SK-N-SH (cell line): ENCODE measurements at regions not wholly inside any gene's neighbourhood (a gene's known extent, or its start where the extent isn't known, plus 50 kb on each side); places are given as distances from the start of the nearest gene placed in this dataset.

Experiments
- CTCF ChIA-PET: fragments of 300-600, 350-600 bp; formaldehyde crosslinking; extraction: SDS; loops from one replicate; lab custom pipeline; 2021; lab: Yijun Ruan, JAX
- POLR2A ChIA-PET: fragments of 350-600 bp; sonication (Branson Sonifier 250); formaldehyde crosslinking; extraction: SDS; loops from one replicate; lab custom pipeline; 2020; ENCODE audit warnings: antibody characterized with exemption, inconsistent platforms; lab: Yijun Ruan, JAX
- DNase-seq: peaks from one replicate; pipeline ENCODE4 v3.0.0; 2012
- H2AFZ ChIP-seq: fragments of 200-600 bp; sonication (generic); 2 replicates; pipeline ENCODE4 v1.8.1; 2016; ENCODE audit warnings: antibody characterized with exemption, mild to moderate bottlenecking, low read depth
- H3F3A ChIP-seq: fragments of 200-600 bp; sonication (generic); replicated peaks from 2 replicates; pipeline ENCODE3; 2016; ENCODE audit warnings: antibody characterized with exemption, mild to moderate bottlenecking; ENCODE audit not compliant: insufficient read depth
- H3K27ac ChIP-seq, 2 experiments: fragments of 200-500 bp in 1 of 2; fragments of 200-600 bp in 1 of 2; sonication (Bioruptor generic) in 1 of 2; sonication (generic), shearing (Covaris generic) in 1 of 2; 2 replicates each; pipeline versions ENCODE4 v1.5.1 to v1.6.1; 2014 to 2016; ENCODE audit warnings: low read depth in 2 of 2, inconsistent platforms in 1 of 2, low read length in 1 of 2, mild to moderate bottlenecking in 1 of 2, mixed read lengths in 1 of 2
- H3K27me3 ChIP-seq: fragments of 200-600 bp; sonication (generic), shearing (Covaris generic); 2 replicates; pipeline ENCODE4 v1.6.1; 2016; ENCODE audit warnings: mixed run types; ENCODE audit not compliant: insufficient read depth
- H3K36me3 ChIP-seq, 2 experiments: fragments of 200-500 bp in 1 of 2; fragments of 200-600 bp in 1 of 2; sonication (Bioruptor generic) in 1 of 2; sonication (generic) in 1 of 2; replicated peaks in 1 of 2; 2 replicates each; pipeline versions ENCODE3 to v1.5.1; 2014 to 2016; ENCODE audit warnings: low read length in 1 of 2, mild to moderate bottlenecking in 1 of 2; ENCODE audit not compliant: insufficient read depth in 2 of 2, control insufficient read depth in 1 of 2
- H3K4me1 ChIP-seq, 2 experiments: fragments of 200-500 bp in 1 of 2; fragments of 200-600 bp in 1 of 2; sonication (Bioruptor generic) in 1 of 2; sonication (generic), shearing (Covaris generic) in 1 of 2; 2 replicates each; pipeline versions ENCODE4 v1.5.1 to v1.6.1; 2014 to 2016; ENCODE audit warnings: low read depth in 1 of 2, low read length in 1 of 2, mixed run types in 1 of 2; ENCODE audit not compliant: insufficient read depth in 2 of 2, control insufficient read depth in 1 of 2
- H3K4me2 ChIP-seq: fragments of 200-600 bp; sonication (generic), shearing (Covaris generic); 2 replicates; pipeline ENCODE4 v1.6.1; 2017; ENCODE audit warnings: mixed run types
- H3K4me3 ChIP-seq, 2 experiments: fragments of 200-500 bp in 1 of 2; fragments of 200-600 bp in 1 of 2; sonication (Bioruptor generic) in 1 of 2; sonication (generic), shearing (Covaris generic) in 1 of 2; 2 replicates each; pipeline versions ENCODE4 v1.5.1 to v1.8.1; 2014 to 2016; ENCODE audit warnings: low read depth in 2 of 2, inconsistent platforms in 1 of 2, low read length in 1 of 2, mild to moderate bottlenecking in 1 of 2, mixed read lengths in 1 of 2, moderate library complexity in 1 of 2
- H3K79me2 ChIP-seq: fragments of 200-600 bp; sonication (generic); 2 replicates; pipeline ENCODE4 v1.8.1; 2017; ENCODE audit warnings: mild to moderate bottlenecking; ENCODE audit not compliant: insufficient read depth
- H3K9ac ChIP-seq: fragments of 200-600 bp; sonication (generic); 2 replicates; pipeline ENCODE4 v1.6.1; 2017; ENCODE audit warnings: mixed run types
- H3K9me2 ChIP-seq: fragments of 200-600 bp; sonication (generic); 2 replicates; pipeline ENCODE4 v1.6.1; 2017; ENCODE audit warnings: mixed run types
- H3K9me3 ChIP-seq: fragments of 200-600 bp; sonication (generic); 2 replicates; pipeline ENCODE4 v1.6.1; 2017; ENCODE audit warnings: mixed run types, mild to moderate bottlenecking, moderate library complexity
- H4K20me1 ChIP-seq: fragments of 200-600 bp; sonication (generic); 2 replicates; pipeline ENCODE4 v1.6.1; 2017; ENCODE audit warnings: mild to moderate bottlenecking, mixed run types; ENCODE audit not compliant: insufficient read depth
- CTCF ChIP-seq: fragments of 200-600 bp; sonication (generic); IDR thresholded peaks from 2 replicates; pipeline ENCODE4 v1.6.1; 2017; ENCODE audit warnings: antibody characterized with exemption, mild to moderate bottlenecking, moderate library complexity
- ELF1 ChIP-seq: IDR thresholded peaks from 2 replicates; pipeline ENCODE4 v1.4.0; 2012
- EP300 ChIP-seq, 2 experiments: IDR thresholded peaks; 2 replicates each; pipeline versions ENCODE4 v1.4.0 to v1.6.1; 2012; ENCODE audit warnings: borderline replicate concordance in 1 of 2, low read depth in 1 of 2, low read length in 1 of 2
- EZH2phosphoT487 ChIP-seq: fragments of 200-600 bp; sonication (generic); IDR thresholded peaks from 2 replicates; pipeline ENCODE4 v1.6.1; 2017; ENCODE audit warnings: low read depth, mixed run types, mild to moderate bottlenecking, antibody characterized with exemption, moderate library complexity, borderline replicate concordance
- FOXM1 ChIP-seq: IDR thresholded peaks from 2 replicates; pipeline ENCODE4 v1.4.0; 2012; ENCODE audit warnings: low read depth, mild to moderate bottlenecking
- GATA2 ChIP-seq: sonication (generic); formaldehyde crosslinking; IDR thresholded peaks from 2 replicates; pipeline ENCODE4 v1.5.0; 2020; ENCODE audit warnings: mild to moderate bottlenecking, missing genetic modification reagents
- IRF3 ChIP-seq: fragments of 150-350 bp; IDR thresholded peaks from 2 replicates; pipeline ENCODE4 v1.6.1; 2016; ENCODE audit warnings: mild to moderate bottlenecking, low read depth, low read length
- MAX ChIP-seq: IDR thresholded peaks from 2 replicates; pipeline ENCODE4 v1.4.0; 2012; ENCODE audit warnings: low read depth
- NFIC ChIP-seq: IDR thresholded peaks from 2 replicates; pipeline ENCODE4 v1.4.0; 2012; ENCODE audit warnings: borderline replicate concordance
- NRF1 ChIP-seq: IDR thresholded peaks from 2 replicates; pipeline ENCODE4 v1.6.1; 2012; ENCODE audit warnings: low read depth, mild to moderate bottlenecking, low read length
- RAD21 ChIP-seq: IDR thresholded peaks from 2 replicates; pipeline ENCODE4 v1.6.1; 2012; ENCODE audit warnings: mild to moderate bottlenecking, low read length
- RXRA ChIP-seq: IDR thresholded peaks from 2 replicates; pipeline ENCODE4 v1.4.0; 2012; ENCODE audit warnings: low read depth, mild to moderate bottlenecking, borderline replicate concordance
- SIN3A ChIP-seq: IDR thresholded peaks from 2 replicates; pipeline ENCODE4 v1.6.1; 2012; ENCODE audit warnings: low read depth, mild to moderate bottlenecking, low read length, moderate library complexity, borderline replicate concordance
- TCF12 ChIP-seq: IDR thresholded peaks from 2 replicates; pipeline ENCODE4 v1.4.0; 2012
- TEAD4 ChIP-seq: IDR thresholded peaks from 2 replicates; pipeline ENCODE4 v1.4.0; 2012; ENCODE audit warnings: mild to moderate bottlenecking, borderline replicate concordance; ENCODE audit not compliant: insufficient read depth
- USF2 ChIP-seq: fragments of 150-350 bp; IDR thresholded peaks from 2 replicates; pipeline ENCODE4 v1.6.1; 2017; ENCODE audit warnings: antibody characterized with exemption, low read length, low read depth, borderline replicate concordance
- WGBS: methylation state at CpG from one replicate; pipeline ENCODE4 v1.1.6; 2017; ENCODE audit warnings: low lambda C conversion rate; 5-methylcytosine and 5-hydroxymethylcytosine counted together
- TF ChIP-seq, protein P1 (sequence below): IDR thresholded peaks from 2 replicates; pipeline ENCODE4 v1.6.1; 2012; ENCODE audit warnings: mild to moderate bottlenecking, low read depth, low read length, moderate library complexity

DNA sequence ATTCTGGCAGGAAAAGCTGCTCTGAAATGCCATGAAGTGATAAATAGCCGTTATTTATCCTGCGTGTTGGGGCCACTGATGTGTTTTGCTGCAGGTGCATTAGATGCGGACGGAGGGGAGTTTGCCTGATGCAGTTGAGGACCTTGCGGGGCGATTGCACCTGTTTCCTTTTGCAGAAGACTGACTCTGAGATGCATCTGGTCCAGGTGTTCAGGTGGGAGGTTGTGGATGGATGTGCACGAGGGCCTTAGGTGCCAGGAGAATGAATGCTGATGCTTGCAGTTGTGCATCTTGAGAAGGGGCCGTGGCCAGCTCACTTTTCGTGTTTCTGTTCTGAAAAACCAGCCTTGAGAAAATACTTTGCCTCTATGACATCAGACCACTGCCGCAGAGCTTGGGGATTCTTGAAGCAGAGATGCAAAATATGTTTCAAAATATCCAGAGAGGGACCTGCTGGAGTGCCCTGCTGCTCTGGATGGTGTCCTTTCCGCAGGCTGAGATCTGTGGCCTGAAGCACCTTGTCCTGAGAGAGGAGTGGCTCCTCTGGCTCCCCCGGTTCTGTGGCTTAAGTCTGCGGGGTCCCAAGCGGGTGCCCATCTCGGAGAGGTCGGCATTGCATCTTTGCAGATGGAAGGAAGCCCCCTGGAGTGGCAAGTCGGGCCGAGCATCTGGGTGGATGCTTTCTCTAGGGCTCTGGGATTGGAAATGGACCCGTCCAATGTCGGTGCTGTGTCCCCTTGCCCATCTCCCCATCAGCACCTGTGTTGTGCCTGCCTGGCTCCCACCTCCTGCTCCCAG, 1031.1 kb downstream of the TBC1D22A start:
- Histone ChIP-seq H3K27ac (no peak overlapping the region), H3K79me2 (no peaks in the 10 kb centered on the region), H3K9ac (no peak overlapping the region), H3K27me3 (no peaks in the 10 kb centered on the region), H3K4me1 (no peaks in the 10 kb centered on the region; a peak in 1 of 4 replicates), H4K20me1 (no peaks in the 10 kb centered on the region), H2AFZ (no peak overlapping the region), H3K36me3 (no peaks in the 10 kb centered on the region), H3K4me3 (no peak overlapping the region), H3K9me3 (no peaks in the 10 kb centered on the region; the same call in 1 of the 2 replicates), H3K4me2 (no peak overlapping the region), H3F3A (peaks cover 5% of the 10 kb centered on the region), H3K9me2 (no peaks in the 10 kb centered on the region)
- TF ChIP-seq RAD21 (no peak), NFIC (no peak), TEAD4 (no peak)
- TF ChIP-seq, protein P1, sequence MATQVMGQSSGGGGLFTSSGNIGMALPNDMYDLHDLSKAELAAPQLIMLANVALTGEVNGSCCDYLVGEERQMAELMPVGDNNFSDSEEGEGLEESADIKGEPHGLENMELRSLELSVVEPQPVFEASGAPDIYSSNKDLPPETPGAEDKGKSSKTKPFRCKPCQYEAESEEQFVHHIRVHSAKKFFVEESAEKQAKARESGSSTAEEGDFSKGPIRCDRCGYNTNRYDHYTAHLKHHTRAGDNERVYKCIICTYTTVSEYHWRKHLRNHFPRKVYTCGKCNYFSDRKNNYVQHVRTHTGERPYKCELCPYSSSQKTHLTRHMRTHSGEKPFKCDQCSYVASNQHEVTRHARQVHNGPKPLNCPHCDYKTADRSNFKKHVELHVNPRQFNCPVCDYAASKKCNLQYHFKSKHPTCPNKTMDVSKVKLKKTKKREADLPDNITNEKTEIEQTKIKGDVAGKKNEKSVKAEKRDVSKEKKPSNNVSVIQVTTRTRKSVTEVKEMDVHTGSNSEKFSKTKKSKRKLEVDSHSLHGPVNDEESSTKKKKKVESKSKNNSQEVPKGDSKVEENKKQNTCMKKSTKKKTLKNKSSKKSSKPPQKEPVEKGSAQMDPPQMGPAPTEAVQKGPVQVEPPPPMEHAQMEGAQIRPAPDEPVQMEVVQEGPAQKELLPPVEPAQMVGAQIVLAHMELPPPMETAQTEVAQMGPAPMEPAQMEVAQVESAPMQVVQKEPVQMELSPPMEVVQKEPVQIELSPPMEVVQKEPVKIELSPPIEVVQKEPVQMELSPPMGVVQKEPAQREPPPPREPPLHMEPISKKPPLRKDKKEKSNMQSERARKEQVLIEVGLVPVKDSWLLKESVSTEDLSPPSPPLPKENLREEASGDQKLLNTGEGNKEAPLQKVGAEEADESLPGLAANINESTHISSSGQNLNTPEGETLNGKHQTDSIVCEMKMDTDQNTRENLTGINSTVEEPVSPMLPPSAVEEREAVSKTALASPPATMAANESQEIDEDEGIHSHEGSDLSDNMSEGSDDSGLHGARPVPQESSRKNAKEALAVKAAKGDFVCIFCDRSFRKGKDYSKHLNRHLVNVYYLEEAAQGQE = no peak
- no peak for DNase-seq
- CTCF ChIA-PET = interaction anchor here (0.6 kb wide), 1 partner anchor 339 kb away, joined by 4 read pairs; no protein-coding TSS in a partner anchor
- 45% methylated on average over 13 of the region's 20 CpGs for WGBS
- POLR2A ChIA-PET = no interaction called here

DNA sequence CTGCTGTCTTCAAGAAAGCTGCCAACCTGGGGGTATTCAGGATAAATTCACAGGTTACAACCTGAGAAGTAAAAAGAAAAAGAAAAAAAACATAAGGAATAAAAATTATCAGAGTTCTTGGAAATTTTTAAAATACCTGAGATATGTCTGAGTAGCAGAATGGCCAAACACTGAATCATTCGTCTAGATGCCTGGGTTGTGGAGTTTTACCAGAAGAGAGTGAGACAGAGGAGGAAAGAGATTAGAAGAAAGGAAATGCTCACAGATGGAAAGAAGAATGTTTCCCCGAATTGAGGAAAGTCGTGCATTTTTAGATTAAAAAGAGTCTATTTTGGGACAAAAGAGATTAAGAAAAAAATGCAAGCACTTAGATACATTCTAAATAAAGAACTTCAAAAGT, 1026.7 kb downstream of the TBC1D22A start:
- Histone ChIP-seq H3K36me3 (no peaks in the 10 kb centered on the region), H3K4me2 (no peak overlapping the region; the same call in 1 of the 2 replicates), H3K27ac (no peak overlapping the region), H3K9me2 (no peaks in the 10 kb centered on the region), H2AFZ (no peak overlapping the region), H3K9me3 (no peaks in the 10 kb centered on the region), H4K20me1 (no peaks in the 10 kb centered on the region), H3K9ac (no peak overlapping the region), H3K27me3 (no peaks in the 10 kb centered on the region), H3K79me2 (no peaks in the 10 kb centered on the region), H3K4me1 (no peaks in the 10 kb centered on the region; a peak in 1 of 4 replicates), H3F3A (peaks cover 5% of the 10 kb centered on the region), H3K4me3 (no peak overlapping the region)
- CTCF ChIA-PET = no interaction called here
- POLR2A ChIA-PET = no interaction called here
- no peak for DNase-seq
- 13% methylated on average over 3 of the region's 3 CpGs for WGBS
- TF ChIP-seq TCF12 (no peak), NRF1 (no peak), FOXM1 (no peak), NFIC (no peak), GATA2 (CRISPR knock-in tag) (no peak), EP300 (IDR thresholded peaks at IDR 0.05; ENCODE audit: borderline replicate concordance in 1 of 2, low read depth in 1 of 2, low read length in 1 of 2) (no peak), USF2 (no peak), MAX (no peak), IRF3 (no peak), EZH2phosphoT487 (no peak), RXRA (no peak), ELF1 (no peak), CTCF (no peak), SIN3A (no peak)
